Endodermal cell (in vitro differentiated cells): ENCODE measurements at regions not wholly inside any gene's neighbourhood (a gene's known extent, or its start where the extent isn't known, plus 50 kb on each side); places are given as distances from the start of the nearest gene placed in this dataset.
"Not testable (repeated sequence)": the region's sequence is repeated elsewhere in the genome, so short reads cannot be mapped to it uniquely, and the experiment has no call there.

Experiments used
- DNase-seq: peaks from one replicate; pipeline ENCODE4 v3.0.0-alpha.2; 2017
- H3K27ac ChIP-seq: 2 replicates; pipeline ENCODE4 v1.5.1; 2013; ENCODE audit warnings: mild to moderate bottlenecking, low read depth, low read length, moderate library complexity
- H3K27me3 ChIP-seq: 2 replicates; pipeline ENCODE4 v1.6.1; 2013; ENCODE audit warnings: mild to moderate bottlenecking, low read length, moderate library complexity; ENCODE audit not compliant: insufficient read depth, control insufficient read depth, poor library complexity, severe bottlenecking
- H3K36me3 ChIP-seq: 2 replicates; pipeline ENCODE4 v1.7.0; 2013; ENCODE audit warnings: mild to moderate bottlenecking, low read length, moderate library complexity; ENCODE audit not compliant: control insufficient read depth, insufficient read depth
- H3K4me1 ChIP-seq: one replicate; pipeline ENCODE4 v1.7.0; 2013; ENCODE audit warnings: low read length; ENCODE audit not compliant: control insufficient read depth, insufficient read depth
- H3K4me3 ChIP-seq: 2 replicates; pipeline ENCODE4 v1.5.1; 2013; ENCODE audit warnings: mild to moderate bottlenecking, low read length, moderate library complexity
- H3K9ac ChIP-seq: 2 replicates; pipeline ENCODE4 v1.6.1; 2013; ENCODE audit warnings: mild to moderate bottlenecking, low read length, moderate library complexity; ENCODE audit not compliant: poor library complexity, severe bottlenecking; ENCODE audit errors: extremely low read depth
- H3K9me3 ChIP-seq: 2 replicates; pipeline ENCODE4 v1.6.1; 2013; ENCODE audit warnings: mild to moderate bottlenecking, low read length, moderate library complexity; ENCODE audit not compliant: control insufficient read depth
- H3K27ac Mint-ChIP-seq: 2 replicates; pipeline ENCODE4 v1.8.0; 2020; ENCODE audit warnings: mixed read lengths
- H3K27me3 Mint-ChIP-seq: 2 replicates; pipeline ENCODE4 v1.8.0; 2021; ENCODE audit warnings: mild to moderate bottlenecking, mixed read lengths; ENCODE audit not compliant: insufficient read depth
- H3K36me3 Mint-ChIP-seq: 2 replicates; pipeline ENCODE4 v1.8.0; 2020; ENCODE audit warnings: low read depth, mixed read lengths
- H3K4me1 Mint-ChIP-seq: 2 replicates; pipeline ENCODE4 v1.8.0; 2020; ENCODE audit warnings: mixed read lengths
- H3K4me3 Mint-ChIP-seq: 2 replicates; pipeline ENCODE4 v1.8.0; 2020; ENCODE audit warnings: mild to moderate bottlenecking, moderate library complexity, mixed read lengths
- H3K9me3 Mint-ChIP-seq: 2 replicates; pipeline ENCODE4 v1.8.0; 2020; ENCODE audit warnings: mild to moderate bottlenecking, mixed read lengths
- WGBS, 2 experiments: methylation state at CpG; one replicate each; pipeline versions ENCODE4 v1.1.5 to v1.1.7; 2013; ENCODE audit warnings: missing lambda C conversion rate in 2 of 2, mixed read lengths in 1 of 2; ENCODE audit not compliant: insufficient coverage in 1 of 2, insufficient read length in 1 of 2; 5-methylcytosine and 5-hydroxymethylcytosine counted together
- TF ChIP-seq, protein P1 (sequence below): fragments of 200-600 bp; sonication (generic); conservative IDR thresholded peaks from 2 replicates; pipeline ENCODE4 v1.5.0; 2021; ENCODE audit warnings: antibody characterized with exemption, mild to moderate bottlenecking

DNA sequence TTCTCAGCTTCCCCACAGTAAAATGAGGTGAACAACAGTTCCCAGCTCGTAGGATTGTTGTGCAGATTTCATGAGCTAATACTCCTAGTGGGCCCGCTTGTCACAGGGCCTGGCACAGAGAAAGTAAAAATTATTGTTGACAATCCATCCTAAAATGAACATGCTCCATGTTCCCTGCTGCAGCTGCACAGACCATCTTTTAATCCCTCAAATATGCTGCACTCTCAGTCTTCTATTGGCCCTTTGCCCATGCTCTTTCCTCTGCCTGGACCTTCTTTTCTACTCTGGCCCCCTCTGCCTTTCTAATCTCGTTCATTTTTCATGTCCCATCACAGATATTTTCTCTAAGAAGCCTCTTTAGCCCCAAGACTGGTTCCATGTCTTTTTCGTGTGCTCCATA, 117.7 kb upstream of the NR3C1 start:
- Mint-ChIP-seq H3K9me3 (no peaks in the 10 kb centered on the region), H3K4me3 (no peak overlapping the region), H3K27ac (no peak overlapping the region), H3K27me3 (no peaks in the 10 kb centered on the region), H3K36me3 (no peaks in the 10 kb centered on the region), H3K4me1 (no peaks in the 10 kb centered on the region)
- TF ChIP-seq, protein P1, sequence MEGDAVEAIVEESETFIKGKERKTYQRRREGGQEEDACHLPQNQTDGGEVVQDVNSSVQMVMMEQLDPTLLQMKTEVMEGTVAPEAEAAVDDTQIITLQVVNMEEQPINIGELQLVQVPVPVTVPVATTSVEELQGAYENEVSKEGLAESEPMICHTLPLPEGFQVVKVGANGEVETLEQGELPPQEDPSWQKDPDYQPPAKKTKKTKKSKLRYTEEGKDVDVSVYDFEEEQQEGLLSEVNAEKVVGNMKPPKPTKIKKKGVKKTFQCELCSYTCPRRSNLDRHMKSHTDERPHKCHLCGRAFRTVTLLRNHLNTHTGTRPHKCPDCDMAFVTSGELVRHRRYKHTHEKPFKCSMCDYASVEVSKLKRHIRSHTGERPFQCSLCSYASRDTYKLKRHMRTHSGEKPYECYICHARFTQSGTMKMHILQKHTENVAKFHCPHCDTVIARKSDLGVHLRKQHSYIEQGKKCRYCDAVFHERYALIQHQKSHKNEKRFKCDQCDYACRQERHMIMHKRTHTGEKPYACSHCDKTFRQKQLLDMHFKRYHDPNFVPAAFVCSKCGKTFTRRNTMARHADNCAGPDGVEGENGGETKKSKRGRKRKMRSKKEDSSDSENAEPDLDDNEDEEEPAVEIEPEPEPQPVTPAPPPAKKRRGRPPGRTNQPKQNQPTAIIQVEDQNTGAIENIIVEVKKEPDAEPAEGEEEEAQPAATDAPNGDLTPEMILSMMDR, result no peak
- Histone ChIP-seq H3K36me3 (no peaks in the 10 kb centered on the region), H3K9me3 (no peaks in the 10 kb centered on the region), H3K27me3 (no peaks in the 10 kb centered on the region), H3K9ac (no peak overlapping the region), H3K4me1 (no peaks in the 10 kb centered on the region), H3K27ac (no peak overlapping the region), H3K4me3 (no peak overlapping the region)
- no peak for DNase-seq
- WGBS, 2 experiments, result 73% methylated on average over 4 of the region's 4 CpGs

DNA sequence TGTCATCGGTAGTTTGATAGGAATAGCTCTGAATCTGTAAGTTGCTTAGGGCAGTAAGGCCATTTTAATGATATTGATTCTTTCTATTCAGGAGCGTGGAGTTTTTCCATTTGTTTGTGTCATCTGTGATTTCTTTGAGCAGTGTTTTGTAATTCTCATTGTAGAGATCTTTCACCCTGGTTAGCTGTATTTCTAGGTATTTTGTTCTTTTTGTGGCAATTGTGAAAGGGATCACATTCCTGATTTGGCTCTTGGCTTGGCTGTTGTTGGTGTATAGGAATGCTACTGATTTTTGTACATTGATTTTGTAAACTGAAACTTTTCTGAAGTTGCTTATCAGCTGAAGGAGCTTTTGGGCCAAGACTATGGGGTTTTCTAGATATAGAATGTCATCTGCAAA, 115.7 kb upstream of the NR3C1 start:
- not testable (repeated sequence) for H3K36me3 ChIP-seq, H3K27me3 Mint-ChIP-seq, H3K4me3 ChIP-seq, H3K4me1 Mint-ChIP-seq, H3K27me3 ChIP-seq, H3K4me1 ChIP-seq, H3K9me3 Mint-ChIP-seq, DNase-seq, H3K27ac Mint-ChIP-seq, H3K4me3 Mint-ChIP-seq, H3K27ac ChIP-seq, H3K36me3 Mint-ChIP-seq, H3K9me3 ChIP-seq, H3K9ac ChIP-seq
- 94 to 100% methylated on average over 1 to 2 of the region's 2 CpGs for whole genome bisulfite sequencing, 2 experiments

DNA sequence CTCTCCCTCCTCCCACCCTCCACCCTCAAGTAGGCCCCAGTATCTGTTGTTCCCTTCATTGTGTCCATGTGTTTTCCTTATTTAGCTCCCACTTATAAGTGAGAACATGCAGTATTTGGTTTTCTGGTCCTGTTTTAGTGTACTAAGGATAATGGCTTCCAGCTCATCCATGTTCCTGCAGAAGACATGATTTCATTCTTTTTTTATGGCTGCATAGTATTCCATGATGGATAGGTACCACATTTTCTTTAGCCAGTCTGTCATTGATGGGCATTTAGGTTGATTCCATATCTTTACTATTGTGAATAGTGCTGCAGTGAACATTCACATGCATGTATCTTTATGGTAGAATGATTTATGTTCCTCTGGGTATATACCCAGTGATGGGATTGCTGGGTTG, 114.3 kb upstream of the NR3C1 start:
- not testable (repeated sequence) for H3K4me1 Mint-ChIP-seq, H3K9me3 Mint-ChIP-seq, H3K27ac Mint-ChIP-seq, H3K27ac ChIP-seq, H3K27me3 ChIP-seq, H3K36me3 Mint-ChIP-seq, H3K4me1 ChIP-seq, H3K9me3 ChIP-seq, H3K27me3 Mint-ChIP-seq, H3K4me3 Mint-ChIP-seq, H3K36me3 ChIP-seq, DNase-seq, H3K9ac ChIP-seq, H3K4me3 ChIP-seq

DNA sequence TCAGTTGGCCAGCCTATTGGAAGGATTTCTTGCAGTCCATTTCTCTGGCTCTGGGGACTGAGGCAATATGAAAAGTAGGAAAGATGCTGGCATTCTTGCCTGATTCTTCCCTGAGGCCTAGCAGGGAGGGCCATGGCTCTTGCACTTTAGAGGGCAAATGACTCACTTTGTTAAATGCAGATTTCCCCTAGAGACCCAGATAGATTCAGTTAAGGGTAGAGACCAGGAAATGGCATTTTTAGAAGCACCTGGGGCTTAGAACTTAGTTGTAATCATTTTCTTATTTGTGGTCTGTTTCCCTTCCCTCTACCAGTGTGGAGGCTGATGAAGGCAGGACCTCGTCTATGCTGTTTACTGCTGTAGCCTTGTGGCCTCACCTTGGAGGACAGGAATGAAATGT, 112.8 kb upstream of the NR3C1 start:
- Histone ChIP-seq H3K36me3 (no peaks in the 10 kb centered on the region), H3K9ac (no peak overlapping the region), H3K9me3 (no peaks in the 10 kb centered on the region), H3K4me1 (no peaks in the 10 kb centered on the region), H3K4me3 (no peak overlapping the region), H3K27me3 (no peaks in the 10 kb centered on the region), H3K27ac (no peak overlapping the region)
- Mint-ChIP-seq H3K36me3 (no peaks in the 10 kb centered on the region), H3K9me3 (no peaks in the 10 kb centered on the region), H3K4me3 (no peak overlapping the region), H3K4me1 (no peaks in the 10 kb centered on the region), H3K27ac (no peak overlapping the region), H3K27me3 (peaks cover 5% of the 10 kb centered on the region)
- TF ChIP-seq, protein P1, result no peak
- no peak for DNase-seq
- WGBS, 2 experiments, result 96 to 100% methylated on average over 1 of the region's 1 CpG
